HepG2 (cell line): ENCODE measurements at regions not wholly inside any gene's neighbourhood (a gene's known extent, or its start where the extent isn't known, plus 50 kb on each side); places are given as distances from the start of the nearest gene placed in this dataset.

Source experiments
- ATAC-seq: fragments of 200-7000 bp; cut with Tn5 transposase; 3 replicates; pipeline ENCODE4 v1.9.1; 2020; ENCODE audit warnings: mild to moderate bottlenecking, moderate library complexity
- BruUV-seq: library from RNA; stranded (reverse); fragments of 400-500 nt; replicated peaks from 2 replicates; lab custom pipeline; 2021; lab: Mats Ljungman, UMichigan
- CTCF ChIA-PET: fragments of 300-600 bp; formaldehyde crosslinking; extraction: SDS; loops from one replicate; lab custom pipeline; 2021; ENCODE audit warnings: low total read pairs, inconsistent platforms, low intra/inter-chr PET ratio; lab: Yijun Ruan, JAX
- POLR2A ChIA-PET: fragments of 350-600 bp; sonication (Branson Sonifier 250); formaldehyde crosslinking; loops from one replicate; lab custom pipeline; 2020; ENCODE audit warnings: antibody characterized with exemption, inconsistent platforms; lab: Yijun Ruan, JAX
- DNase-seq: peaks from one replicate; pipeline ENCODE4 v3.0.0-alpha.2; 2015; ENCODE audit warnings: low spot score
- FAIRE-seq: peaks from 3 replicates; lab custom pipeline; 2011; peaks lifted over from hg19 to GRCh38; lab: Jason Lieb, UNC
- H2AFZ ChIP-seq: one replicate; pipeline ENCODE4 v1.6.1; 2011; ENCODE audit warnings: low read length, inconsistent platforms
- H3K27ac ChIP-seq: fragments of 300-600 bp; 3 replicates; pipeline ENCODE4 v1.8.0; 2011; ENCODE audit warnings: mixed run types, mild to moderate bottlenecking, mixed read lengths, low read length, inconsistent platforms; ENCODE audit not compliant: insufficient read depth; ENCODE audit errors: extremely low read length
- H3K27me3 ChIP-seq, 2 experiments: fragments of 200-600 bp in 1 of 2; 2 replicates in 1 of 2; 3 replicates in 1 of 2; pipeline versions ENCODE4 v1.6.0 to v1.8.0; 2011; ENCODE audit warnings: low read length in 2 of 2, mild to moderate bottlenecking in 2 of 2, moderate library complexity in 2 of 2, inconsistent platforms in 1 of 2; ENCODE audit not compliant: insufficient read depth in 2 of 2, control insufficient read depth in 1 of 2
- H3K36me3 ChIP-seq, 2 experiments: fragments of 200-600 bp in 1 of 2; replicated peaks in 1 of 2; 2 replicates in 1 of 2; 3 replicates in 1 of 2; pipeline versions ENCODE4 v1.5.1 to v1.8.0; 2011; ENCODE audit warnings: low read length in 2 of 2, inconsistent platforms in 1 of 2; ENCODE audit not compliant: insufficient read depth in 2 of 2, control insufficient read depth in 1 of 2
- H3K4me1 ChIP-seq: 2 replicates; pipeline ENCODE4 v1.5.1; 2012; ENCODE audit warnings: low read length, inconsistent platforms; ENCODE audit not compliant: insufficient read depth
- H3K4me2 ChIP-seq: 2 replicates; pipeline ENCODE4 v1.6.0; 2011; ENCODE audit warnings: low read depth, low read length, inconsistent platforms
- H3K4me3 ChIP-seq, 3 experiments: fragments of 200-600 bp in 1 of 3; sonication (generic), shearing (Covaris generic) in 1 of 3; replicated peaks in 1 of 3; 2 replicates each; pipeline ENCODE4 v1.5.1; 2011 to 2016; ENCODE audit warnings: low read length in 3 of 3, inconsistent platforms in 2 of 3, low read depth in 2 of 3, mild to moderate bottlenecking in 2 of 3, control low read depth in 1 of 3, mixed read lengths in 1 of 3; ENCODE audit not compliant: insufficient read depth in 1 of 3
- H3K79me2 ChIP-seq: one replicate; pipeline ENCODE4 v1.6.1; 2011; ENCODE audit warnings: low read length, inconsistent platforms; ENCODE audit not compliant: insufficient read depth
- H3K9ac ChIP-seq: 2 replicates; pipeline ENCODE4 v1.6.0; 2011; ENCODE audit warnings: mild to moderate bottlenecking, low read depth, low read length, inconsistent platforms; ENCODE audit not compliant: insufficient read depth
- H3K9me3 ChIP-seq: 2 replicates; pipeline ENCODE4 v1.5.1; 2012; ENCODE audit warnings: mild to moderate bottlenecking, low read length
- H4K20me1 ChIP-seq: 2 replicates; pipeline ENCODE4 v1.6.0; 2011; ENCODE audit warnings: inconsistent platforms, mild to moderate bottlenecking, low read length, moderate library complexity; ENCODE audit not compliant: insufficient read depth
- CBX2 ChIP-seq, 2 experiments: fragments of 200-600 bp in 1 of 2; sonication (generic); formaldehyde crosslinking in 1 of 2; IDR thresholded peaks; 2 replicates each; pipeline versions ENCODE4 v1.7.0 to v1.8.1; 2018 to 2022; ENCODE audit warnings: low read depth in 2 of 2, low read length in 1 of 2, mild to moderate bottlenecking in 1 of 2, missing genetic modification reagents in 1 of 2
- EED ChIP-seq: sonication (generic); formaldehyde crosslinking; IDR thresholded peaks from 2 replicates; pipeline ENCODE4 v1.5.0; 2020; ENCODE audit warnings: mild to moderate bottlenecking, missing genetic modification reagents
- HNRNPL ChIP-seq: fragments of 200-400 bp; formaldehyde crosslinking; IDR thresholded peaks from 2 replicates; pipeline ENCODE4 v1.6.1; 2017; ENCODE audit warnings: mild to moderate bottlenecking, low read depth, low read length
- NCOA2 ChIP-seq: sonication (generic); formaldehyde crosslinking; IDR thresholded peaks from 2 replicates; pipeline ENCODE4 v1.8.0; 2022; ENCODE audit warnings: inconsistent platforms
- POLR2G ChIP-seq: fragments of 200-400 bp; formaldehyde crosslinking; IDR thresholded peaks from 2 replicates; pipeline ENCODE4 v1.6.1; 2018; ENCODE audit warnings: mild to moderate bottlenecking, low read depth, low read length, moderate library complexity
- SMYD3 ChIP-seq: sonication (generic); formaldehyde crosslinking; IDR thresholded peaks from 2 replicates; pipeline ENCODE4 v1.8.1; 2023; ENCODE audit warnings: mild to moderate bottlenecking, missing genetic modification reagents
- U2AF2 ChIP-seq: fragments of 200-400 bp; formaldehyde crosslinking; IDR thresholded peaks from 2 replicates; pipeline ENCODE4 v1.6.1; 2017; ENCODE audit warnings: low read depth, mild to moderate bottlenecking, low read length
- YEATS4 ChIP-seq: sonication (generic); formaldehyde crosslinking; IDR thresholded peaks from 2 replicates; pipeline ENCODE4 v1.4.0; 2020; ENCODE audit warnings: missing genetic modification reagents, borderline replicate concordance
- ZFP37 ChIP-seq: sonication (generic); formaldehyde crosslinking; IDR thresholded peaks from 2 replicates; pipeline ENCODE4 v1.4.0; 2020; ENCODE audit warnings: missing genetic modification reagents, borderline replicate concordance
- ZNF317 ChIP-seq: sonication (generic); formaldehyde crosslinking; IDR thresholded peaks from 2 replicates; pipeline ENCODE4 v1.5.0; 2020; ENCODE audit warnings: mild to moderate bottlenecking, missing genetic modification reagents
- ZNF629 ChIP-seq: sonication (generic); formaldehyde crosslinking; conservative IDR thresholded peaks from 2 replicates; pipeline ENCODE4 v1.5.0; 2020; ENCODE audit warnings: missing genetic modification reagents
- ZNF670 ChIP-seq: sonication (generic); formaldehyde crosslinking; IDR thresholded peaks from 2 replicates; pipeline ENCODE4 v1.8.0; 2022; ENCODE audit warnings: mild to moderate bottlenecking, missing genetic modification reagents, borderline replicate concordance
- ZNF792 ChIP-seq: IDR thresholded peaks from 2 replicates; pipeline ENCODE4 v1.6.1; 2016
- ZSCAN25 ChIP-seq: sonication (generic); formaldehyde crosslinking; IDR thresholded peaks from 2 replicates; pipeline ENCODE4 v1.8.0; 2022; ENCODE audit warnings: mild to moderate bottlenecking, missing genetic modification reagents
- WGBS: methylation state at CpG from one replicate; pipeline ENCODE4 v1.1.6; 2017; ENCODE audit warnings: low lambda C conversion rate; 5-methylcytosine and 5-hydroxymethylcytosine counted together
- in situ Hi-C: cut with HindIII; loops from 2 replicates; pipeline ENCODE4 v1.10.0; 2017; ENCODE audit warnings: low pct_unique_long_range_greater_than_20kb; ENCODE audit not compliant: extremely low pct_ligation_motif_present
- intact Hi-C: fragments of 100-400 bp; cut with micrococcal nuclease; formaldehyde crosslinking; loops from one replicate; pipeline ENCODE4 v1.10.0; 2022; ENCODE audit not compliant: unreplicated experiment
- TF ChIP-seq, protein P1 (sequence below): sonication (generic); formaldehyde crosslinking; IDR thresholded peaks from 2 replicates; pipeline ENCODE4 v1.9.0; 2021; ENCODE audit warnings: missing genetic modification reagents, mild to moderate bottlenecking, borderline replicate concordance

- no peaks in the 10 kb centered on the region for H3K36me3 ChIP-seq
- H4K20me1 ChIP-seq = no peaks in the 10 kb centered on the region
- BruUV-seq = no TSS peak
- 4% methylated on average over 4 of the region's 4 CpGs for WGBS
- H3K79me2 ChIP-seq = no peaks in the 10 kb centered on the region
- POLR2A ChIA-PET = no interaction called here
- H3K9me3 ChIP-seq = no peaks in the 10 kb centered on the region
- ATAC-seq (no peak), FAIRE-seq (no peak), DNase-seq (no peak)
- in situ Hi-C loops = no loop called here
- H3K27me3 ChIP-seq = no peaks in the 10 kb centered on the region
- no peak overlapping the region for H3K4me2 ChIP-seq
- TF ChIP-seq ZNF317 (CRISPR knock-in tag) (no peak), POLR2G (no peak), CBX2 (IDR thresholded peaks at IDR 0.05; ENCODE audit: low read depth, low read length) (no peak), CBX2 (CRISPR knock-in tag; IDR thresholded peaks at IDR 0.05; ENCODE audit: low read depth) (no peak), U2AF2 (no peak), ZNF792 (no peak), ZNF670 (CRISPR knock-in tag) (no peak), EED (CRISPR knock-in tag) (no peak), HNRNPL (no peak), ZFP37 (no peak), SMYD3 (no peak), ZSCAN25 (no peak), ZNF629 (CRISPR knock-in tag) (no peak), YEATS4 (CRISPR knock-in tag) (no peak), NCOA2 (CRISPR knock-in tag) (no peak)
- TF ChIP-seq, protein P1, sequence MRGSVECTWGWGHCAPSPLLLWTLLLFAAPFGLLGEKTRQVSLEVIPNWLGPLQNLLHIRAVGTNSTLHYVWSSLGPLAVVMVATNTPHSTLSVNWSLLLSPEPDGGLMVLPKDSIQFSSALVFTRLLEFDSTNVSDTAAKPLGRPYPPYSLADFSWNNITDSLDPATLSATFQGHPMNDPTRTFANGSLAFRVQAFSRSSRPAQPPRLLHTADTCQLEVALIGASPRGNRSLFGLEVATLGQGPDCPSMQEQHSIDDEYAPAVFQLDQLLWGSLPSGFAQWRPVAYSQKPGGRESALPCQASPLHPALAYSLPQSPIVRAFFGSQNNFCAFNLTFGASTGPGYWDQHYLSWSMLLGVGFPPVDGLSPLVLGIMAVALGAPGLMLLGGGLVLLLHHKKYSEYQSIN (CRISPR knock-in tag) = no peak
- intact Hi-C loops = no loop called here
- no peak overlapping the region for H3K4me3 ChIP-seq
- H3K4me1 ChIP-seq = no peaks in the 10 kb centered on the region
- no peak overlapping the region for H3K9ac ChIP-seq
- H3K27ac ChIP-seq = no peak overlapping the region
- CTCF ChIA-PET = no interaction called here
- H2AFZ ChIP-seq = no peak overlapping the region
Observed at GRCh38 chr20:40575851-40576250, 113.2 kb downstream of the MAFB start.
